ENCODE measurements at regions not wholly inside any gene's neighbourhood (a gene's known extent, or its start where the extent isn't known, plus 50 kb on each side); places are given as distances from the start of the nearest gene placed in this dataset.
"Not testable (repeated sequence)": the region's sequence is repeated elsewhere in the genome, so short reads cannot be mapped to it uniquely, and the experiment has no call there.

DNA sequence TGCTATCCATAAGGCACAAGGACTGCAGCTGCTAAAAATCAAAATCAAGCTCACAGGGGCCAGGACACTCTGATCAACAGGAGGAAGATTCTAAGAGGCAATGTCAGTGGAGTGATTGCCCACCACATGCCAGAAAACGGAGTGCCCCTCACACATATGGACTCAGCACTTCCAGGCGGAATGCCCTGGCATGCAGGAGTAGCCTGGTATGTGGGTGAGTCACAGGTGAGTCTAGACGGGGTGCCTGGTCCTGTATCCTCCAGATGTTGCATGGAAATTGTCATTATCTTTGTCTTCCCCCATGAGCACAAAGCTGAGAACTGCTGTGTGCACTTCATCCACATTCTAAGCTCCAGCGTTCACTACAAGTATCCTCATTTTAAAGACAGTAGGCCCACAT is 129.2 kb upstream of the FOXD4L5 start:
- not testable (repeated sequence) for DNase-seq

DNA sequence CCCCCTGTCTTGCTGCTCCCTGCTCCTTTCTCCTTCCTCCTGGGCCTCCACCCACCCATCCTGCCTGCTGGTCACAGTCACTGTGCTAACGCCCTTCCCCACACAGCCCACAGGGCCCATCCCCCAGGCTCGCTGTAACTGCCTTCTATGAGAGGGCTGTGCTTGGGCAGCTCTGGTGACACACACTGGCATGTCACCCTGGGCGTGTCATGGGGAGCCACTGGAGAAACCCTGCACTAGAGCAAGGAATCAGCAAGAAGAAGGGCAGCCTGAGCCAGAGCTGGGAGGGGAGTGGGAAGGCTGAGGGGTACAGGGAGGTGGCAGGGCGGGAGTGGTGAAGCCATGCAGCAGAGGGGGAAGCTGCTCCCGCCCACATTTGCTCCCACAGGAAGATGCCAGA is 128.4 kb upstream of the FOXD4L5 start:
- DNase-seq, result not testable (repeated sequence)

DNA sequence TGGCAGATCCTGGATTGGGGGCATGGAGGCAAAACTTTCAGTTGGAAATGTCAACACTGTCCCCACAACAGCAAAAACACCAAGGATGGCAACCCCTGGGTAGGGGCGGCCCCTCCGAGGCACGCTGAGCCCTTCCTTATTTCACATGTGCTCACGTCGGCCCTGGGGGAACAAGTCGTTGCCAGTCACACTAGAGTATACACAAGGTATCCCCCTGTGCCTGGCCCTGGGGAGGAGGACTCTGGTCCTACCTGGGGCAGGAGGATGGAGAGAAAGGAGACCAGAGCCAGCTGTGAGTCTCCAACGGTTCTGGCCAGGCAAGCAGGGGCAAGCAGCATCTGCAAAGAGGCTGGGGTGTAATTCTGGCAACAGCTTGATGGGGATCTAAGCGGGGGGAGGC is 126.9 kb upstream of the FOXD4L5 start:
- DNase-seq, result no peak

- DNase-seq, result no peak
Measured at GRCh38 chr9:65411336-65411735, 126.3 kb upstream of the FOXD4L5 start.

- no peak for DNase-seq
Measured at GRCh38 chr9:65410926-65411325, 125.9 kb upstream of the FOXD4L5 start.

GRCh38 chr9:65409471-65409980 is 124.5 kb upstream of the FOXD4L5 start:
- DNase-seq, result no peak

DNA sequence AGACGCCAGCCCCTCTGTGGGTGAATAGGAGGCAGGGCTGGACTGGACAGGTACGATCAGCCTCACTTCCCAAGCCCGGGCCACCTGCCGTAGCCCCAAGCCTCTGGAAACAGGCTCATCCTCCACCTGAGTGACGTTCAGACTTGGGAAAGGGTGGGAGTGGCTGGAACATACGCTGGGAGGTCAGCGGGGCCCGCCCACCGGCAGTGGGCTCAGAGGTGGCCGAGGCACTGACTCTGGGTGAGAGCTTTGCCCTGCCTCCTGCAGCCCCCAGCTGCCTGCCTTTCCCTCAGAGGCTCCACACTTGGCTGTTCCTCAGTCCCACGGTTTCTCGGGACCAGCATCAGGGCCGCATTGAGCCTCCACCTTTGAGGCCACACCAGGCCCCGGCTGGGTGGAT is 123.8 kb upstream of the FOXD4L5 start:
- not testable (repeated sequence) for DNase-seq

DNA sequence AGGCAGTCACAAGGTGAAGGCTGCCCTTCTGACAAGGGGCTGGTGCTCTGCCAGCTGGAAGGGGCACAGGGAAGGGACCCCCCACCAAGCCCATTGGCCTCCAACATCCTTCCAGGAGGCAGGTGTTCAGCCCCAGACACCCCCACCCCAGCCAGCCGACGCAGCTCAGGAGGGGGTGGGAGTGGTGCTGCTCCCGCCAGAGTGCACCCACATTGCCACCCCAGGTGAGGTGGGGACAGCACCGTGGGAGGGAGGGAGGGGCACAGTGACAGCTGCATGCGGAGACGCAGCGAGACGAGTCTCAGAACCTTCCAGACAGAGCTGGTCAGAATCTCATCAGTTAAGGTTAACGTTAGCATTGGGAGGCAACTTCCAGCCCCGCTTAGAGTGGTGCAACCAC is 121.6 kb upstream of the FOXD4L5 start:
- not testable (repeated sequence) for DNase-seq

DNA sequence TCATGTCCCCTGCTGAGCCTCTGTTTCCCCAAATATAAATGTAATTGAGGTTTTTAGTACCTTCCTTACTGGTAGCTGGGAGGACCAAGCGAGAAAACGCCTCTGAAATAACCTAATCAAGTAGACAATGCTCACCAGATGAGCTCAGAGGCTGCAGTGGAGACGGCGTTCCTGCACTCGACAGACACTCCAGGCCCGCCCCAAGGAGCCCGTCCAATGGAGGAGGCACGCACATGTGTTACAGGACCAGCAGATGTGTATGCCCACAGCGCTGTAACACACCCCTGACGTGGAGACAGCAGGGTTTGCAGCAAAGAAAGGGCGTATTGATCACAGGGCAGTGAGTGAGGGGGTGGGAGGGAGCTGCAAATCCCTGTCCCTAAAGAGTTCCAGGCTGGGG is 120.8 kb upstream of the FOXD4L5 start:
- not testable (repeated sequence) for DNase-seq

- DNase-seq, result no peak
Measured at GRCh38 chr9:65405253-65405652, 120.2 kb upstream of the FOXD4L5 start.

DNA sequence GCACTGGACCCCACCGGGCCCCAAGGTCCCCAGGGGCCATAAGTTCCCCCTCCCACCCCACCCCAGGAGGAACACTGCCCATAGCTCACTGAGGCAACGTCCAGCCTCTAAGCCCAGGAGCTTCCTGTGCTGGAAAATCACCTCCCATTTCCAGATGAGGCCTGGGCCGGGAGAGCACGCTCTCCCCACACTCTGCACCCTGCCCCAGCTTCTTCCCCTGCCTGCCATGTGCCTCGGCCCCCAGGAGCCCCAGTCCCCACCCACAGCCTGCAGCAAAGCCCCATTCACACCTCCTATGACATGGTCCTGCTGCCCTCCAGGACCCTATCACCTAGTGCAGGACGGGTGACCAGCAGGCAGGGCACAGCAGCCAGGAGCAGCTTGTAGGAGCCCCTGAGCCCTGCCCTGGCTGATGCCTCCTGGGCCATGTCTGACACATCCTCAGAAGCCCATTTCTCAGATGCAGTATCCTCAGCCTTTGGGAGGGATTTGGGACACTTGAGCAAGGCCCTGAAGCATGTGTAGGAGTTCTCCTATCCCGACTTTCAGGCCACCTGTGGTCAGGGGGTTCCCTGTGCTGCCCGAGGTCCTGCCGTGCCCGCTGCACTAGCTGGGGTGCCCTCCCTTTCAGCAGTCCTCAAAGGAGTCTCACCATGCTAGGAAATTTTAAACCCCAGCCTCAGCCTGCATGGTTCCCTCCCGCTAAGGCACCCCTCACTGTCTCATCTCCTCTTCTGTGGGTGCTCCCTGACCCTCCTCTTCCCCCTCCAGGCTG is 119.4 kb upstream of the FOXD4L5 start:
- no peak for DNase-seq

DNA sequence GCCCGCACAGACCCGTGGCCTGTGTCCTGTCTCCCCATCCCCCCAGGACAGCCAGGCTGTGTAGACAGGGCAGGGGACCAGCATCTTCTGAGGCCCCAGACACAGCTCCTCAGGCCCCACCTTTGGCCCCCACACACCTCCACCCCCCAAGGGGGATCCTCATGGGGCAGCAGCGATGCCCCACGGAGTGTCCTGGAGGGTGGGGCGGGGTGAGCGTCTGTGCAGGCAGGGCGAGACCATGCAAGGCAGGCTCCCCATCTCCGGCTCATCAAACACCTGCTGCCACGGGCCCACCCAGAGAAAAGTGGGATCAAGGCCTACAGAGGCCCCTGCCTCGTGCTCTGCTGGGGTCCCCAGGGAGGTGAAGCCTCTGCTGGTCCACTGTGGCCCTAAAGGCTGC is 118.7 kb upstream of the FOXD4L5 start:
- DNase-seq, result no peak

GRCh38 chr9:65403072-65403471 is 118.1 kb upstream of the FOXD4L5 start:
- not testable (repeated sequence) for DNase-seq

- DNase-seq, result not testable (repeated sequence)
Measured at GRCh38 chr9:65402206-65402870, 117.3 kb upstream of the FOXD4L5 start.

DNA sequence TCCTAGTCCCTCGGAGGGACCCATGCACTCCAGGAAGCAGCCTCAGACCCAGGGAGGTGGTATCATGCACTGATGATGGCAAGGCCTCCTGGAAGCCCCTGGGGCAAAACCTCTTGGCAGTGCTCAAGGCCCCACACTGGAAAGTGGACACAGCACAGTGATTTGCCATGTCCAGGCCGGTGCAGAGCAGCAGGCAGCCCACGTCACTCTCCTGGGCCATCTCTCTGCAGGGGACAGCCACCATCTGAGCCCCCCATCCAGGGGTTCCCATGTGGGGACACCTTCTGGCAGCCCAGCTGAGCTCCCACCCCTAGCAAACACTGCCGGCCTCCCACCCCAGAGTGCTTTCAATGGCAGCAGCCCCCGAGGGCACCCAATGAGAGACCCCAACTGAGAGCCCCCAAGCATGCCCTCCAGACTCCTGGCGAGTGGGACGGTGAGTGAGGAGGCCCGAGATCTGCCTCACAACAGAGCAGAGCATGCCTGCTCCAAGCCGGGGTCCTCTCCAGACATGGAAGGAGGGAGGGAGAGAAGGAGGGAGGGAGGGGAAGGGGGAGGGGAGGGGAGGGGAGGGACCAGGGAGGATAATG is 116.5 kb upstream of the FOXD4L5 start:
- DNase-seq, result not testable (repeated sequence)

DNA sequence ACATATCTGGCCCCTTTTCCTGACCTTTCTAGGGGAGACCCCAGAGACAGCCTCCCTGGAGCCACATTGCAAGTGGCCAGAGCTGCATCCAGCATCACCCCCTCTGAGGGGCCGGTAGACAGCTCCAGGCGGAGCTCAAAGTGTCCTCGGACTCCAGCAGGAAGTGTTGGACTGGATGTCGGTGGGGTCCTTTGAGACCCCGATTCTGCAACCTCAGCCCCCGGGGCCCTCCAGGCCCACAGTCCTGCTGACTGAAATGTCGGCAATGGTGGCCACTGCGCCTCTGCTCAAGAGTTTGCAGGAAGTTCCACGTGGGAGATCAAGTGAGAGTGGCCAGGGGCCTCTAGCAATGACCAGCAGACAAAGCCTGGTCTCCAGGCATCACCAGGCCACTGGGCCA is 115.9 kb upstream of the FOXD4L5 start:
- no peak for DNase-seq

GRCh38 chr9:65397763-65398719 is 113.0 kb upstream of the FOXD4L5 start:
- not testable (repeated sequence) for DNase-seq

- DNase-seq, result not testable (repeated sequence)
Measured at GRCh38 chr9:65397226-65397625, 112.2 kb upstream of the FOXD4L5 start.

DNA sequence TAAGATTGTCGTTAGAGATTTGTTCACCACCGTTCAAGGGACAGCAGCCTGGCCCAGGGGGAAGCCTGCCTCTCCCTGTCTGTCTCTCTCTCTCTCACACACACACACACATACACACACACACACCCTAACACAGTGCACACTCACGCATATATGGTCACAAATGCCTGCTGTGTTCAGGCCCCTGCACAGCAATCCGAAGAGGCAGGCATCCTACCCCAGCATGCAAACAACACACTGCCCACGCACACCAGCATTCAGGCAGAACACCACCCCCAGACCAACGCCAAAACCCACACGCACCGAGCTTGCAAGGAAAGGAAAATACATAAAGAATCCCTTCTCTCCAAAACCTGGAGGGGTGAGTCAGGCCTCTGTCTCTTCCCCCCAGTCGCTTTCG is 111.6 kb upstream of the FOXD4L5 start:
- not testable (repeated sequence) for DNase-seq

GRCh38 chr9:65395789-65396188 is 110.8 kb upstream of the FOXD4L5 start:
- not testable (repeated sequence) for DNase-seq

- DNase-seq, result not testable (repeated sequence)
Measured at GRCh38 chr9:65395121-65395520, 110.1 kb upstream of the FOXD4L5 start.

GRCh38 chr9:65393111-65393810 is 108.3 kb upstream of the FOXD4L5 start:
- DNase-seq, result not testable (repeated sequence)

Data from activated CD8-positive, alpha-beta memory T cell treated with anti-CD3 and anti-CD28 coated beads, Interleukin-2, amount 50 U/mL, for 4 hours (primary cell).